NCI-H446 (cell line): ENCODE measurements at regions not wholly inside any gene's neighbourhood (a gene's known extent, or its start where the extent isn't known, plus 50 kb on each side); places are given as distances from the start of the nearest gene placed in this dataset.

Experiments used
- DNase-seq, 2 experiments: peaks; one replicate each; lab custom pipeline; 2025; lab: John Stamatoyannopoulos, UW

GRCh38 chr20:2236256-2236655 is 59.5 kb upstream of the TGM3 start:
- no peak for DNase-seq

- no peak for DNase-seq
These were observed 58.7 kb upstream of the TGM3 start for GRCh38 chr20:2237059-2237458.

- DNase-seq = no peak
These were observed 57.2 kb upstream of the TGM3 start for GRCh38 chr20:2238601-2239000.

GRCh38 chr20:2240835-2241234 is 55.0 kb upstream of the TGM3 start:
- no peak for DNase-seq

GRCh38 chr20:2242678-2243077 is 53.1 kb upstream of the TGM3 start:
- DNase-seq = no peak

GRCh38 chr20:2244523-2244922 is 51.3 kb upstream of the TGM3 start:
- DNase-seq = no peak

GRCh38 chr20:2244993-2245392 is 50.8 kb upstream of the TGM3 start:
- no peak for DNase-seq

GRCh38 chr20:2245637-2246036 is 50.2 kb upstream of the TGM3 start:
- no peak for DNase-seq
